Amygdala (tissue), 56 donors: ENCODE measurements at regions not wholly inside any gene's neighbourhood (a gene's known extent, or its start where the extent isn't known, plus 50 kb on each side); places are given as distances from the start of the nearest gene placed in this dataset.

Source experiments
- DNase-seq, 56 donors: peaks; one replicate each; lab custom pipeline; 2025; lab: John Stamatoyannopoulos, UW

DNA sequence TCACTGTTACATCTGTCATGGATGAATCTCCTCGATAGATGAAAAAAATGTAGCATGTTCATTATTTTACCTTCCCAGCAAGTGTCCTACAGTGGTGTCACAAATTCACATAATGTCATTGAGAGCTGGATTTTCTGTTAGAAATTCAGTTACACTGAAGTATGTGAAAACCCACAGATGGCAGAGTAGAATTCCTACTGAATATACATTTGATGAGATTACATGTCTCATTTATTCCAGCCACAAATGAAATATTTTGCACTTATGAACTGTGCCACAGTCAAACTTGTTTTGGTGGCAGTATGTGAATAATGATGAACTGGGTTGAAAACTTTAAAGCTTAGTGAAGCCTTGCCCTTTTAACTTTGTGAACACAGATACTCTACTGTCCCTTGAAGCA is 301.9 kb upstream of the DPYD start:
- DNase-seq = no peak

GRCh38 chr1:98221923-98222322 is 301.1 kb upstream of the DPYD start:
- DNase-seq = peak in 1 of 56 donors; percentile 5

DNA sequence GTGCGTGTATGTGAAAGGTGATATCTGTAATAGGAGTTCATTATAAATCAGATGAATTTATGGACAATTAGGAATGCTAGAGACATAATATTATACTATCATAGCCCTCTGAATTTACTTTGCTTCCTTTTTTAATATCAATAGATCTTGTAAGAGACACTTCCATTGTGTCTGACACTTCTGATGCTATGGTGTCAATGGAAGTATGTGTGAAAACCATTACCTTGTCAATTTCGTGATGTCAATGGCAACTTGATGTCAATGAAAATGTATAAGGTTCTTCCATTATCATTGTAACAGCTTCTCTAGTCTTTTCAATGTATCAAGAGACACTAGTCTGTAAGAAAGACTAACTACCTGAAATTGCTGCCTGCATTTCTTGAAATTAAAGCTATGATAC is 296.8 kb upstream of the DPYD start:
- no peak for DNase-seq

DNA sequence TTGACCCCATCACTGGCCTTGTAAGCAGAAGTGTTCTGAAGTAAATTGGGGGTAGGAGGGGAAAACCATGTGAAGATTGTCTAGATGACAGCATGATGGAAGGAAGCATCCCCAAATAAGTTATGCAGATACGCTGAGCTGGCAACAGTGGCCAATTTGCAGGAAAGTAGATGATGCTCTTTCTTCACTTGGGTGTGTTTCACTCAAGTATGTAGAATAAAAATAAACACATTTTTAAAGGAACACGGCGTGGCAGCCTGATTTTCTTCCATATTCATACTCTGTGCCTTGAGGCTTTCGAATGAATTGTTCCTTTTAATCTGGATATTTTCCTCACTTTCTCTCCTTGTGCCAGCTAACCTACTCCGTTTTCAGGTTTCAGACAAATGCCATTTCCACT is 295.5 kb upstream of the DPYD start:
- no peak for DNase-seq

GRCh38 chr1:98211271-98211845 is 290.5 kb upstream of the DPYD start:
- no peak for DNase-seq

DNA sequence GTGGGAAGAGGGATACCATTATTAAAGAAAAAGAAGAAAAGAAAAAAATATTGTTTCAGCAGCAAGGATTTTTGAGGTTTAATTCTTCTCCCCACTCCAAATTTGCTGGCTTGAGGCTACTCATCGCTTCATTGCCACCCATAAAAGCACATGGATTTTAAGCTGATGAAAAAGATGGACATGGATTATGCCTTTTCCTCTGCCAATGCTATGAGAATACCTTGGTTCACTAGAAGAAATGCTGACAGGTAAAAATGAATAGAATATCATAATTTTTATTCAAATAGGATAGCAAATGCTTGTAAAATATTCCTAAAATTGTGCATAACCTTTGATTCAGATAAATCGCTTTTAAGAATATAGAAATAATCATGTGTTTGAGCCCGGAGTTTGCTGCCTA is 289.7 kb upstream of the DPYD start:
- no peak for DNase-seq

DNA sequence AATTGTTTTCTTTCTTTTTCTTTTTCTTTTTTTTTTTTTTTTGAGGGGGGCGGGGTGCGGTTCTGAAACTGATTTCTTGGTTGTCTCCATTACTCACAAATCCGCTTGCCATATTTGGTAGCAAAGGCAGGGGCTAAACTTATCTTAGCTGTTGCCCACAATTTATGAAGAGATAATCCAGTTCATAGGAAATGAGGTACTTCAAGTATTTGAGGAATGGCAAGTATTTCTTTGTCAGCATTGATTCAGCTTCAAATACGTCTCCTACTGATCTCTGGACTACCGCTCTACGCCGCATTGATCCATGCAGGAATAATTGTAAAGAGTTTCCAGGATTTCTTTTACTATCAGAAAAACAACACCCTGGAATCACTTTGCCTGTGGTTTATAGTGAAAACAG is 289.2 kb upstream of the DPYD start:
- DNase-seq = no peak

- no peak for DNase-seq
Observed at GRCh38 chr1:98205291-98206017, 284.6 kb upstream of the DPYD start.

DNA sequence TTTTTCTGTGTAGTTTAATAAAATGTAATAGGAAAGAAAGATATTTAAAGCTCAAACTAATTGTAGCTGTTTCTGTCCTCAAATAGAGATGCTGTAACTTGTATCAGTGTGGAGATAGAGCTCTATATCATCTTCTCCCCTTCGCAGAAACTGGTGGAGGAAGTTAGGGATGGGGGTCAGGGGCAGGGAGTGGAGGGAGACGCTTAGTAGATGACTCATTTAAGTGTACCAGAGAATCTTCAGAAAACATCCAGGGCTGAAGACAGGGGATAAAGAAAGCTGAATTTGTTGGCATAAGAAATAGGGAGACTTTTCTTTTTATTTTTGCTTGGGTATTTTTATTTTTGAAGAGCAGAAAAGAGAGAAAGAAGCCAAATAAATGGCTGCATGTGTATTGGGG is 282.6 kb upstream of the DPYD start:
- no peak for DNase-seq

DNA sequence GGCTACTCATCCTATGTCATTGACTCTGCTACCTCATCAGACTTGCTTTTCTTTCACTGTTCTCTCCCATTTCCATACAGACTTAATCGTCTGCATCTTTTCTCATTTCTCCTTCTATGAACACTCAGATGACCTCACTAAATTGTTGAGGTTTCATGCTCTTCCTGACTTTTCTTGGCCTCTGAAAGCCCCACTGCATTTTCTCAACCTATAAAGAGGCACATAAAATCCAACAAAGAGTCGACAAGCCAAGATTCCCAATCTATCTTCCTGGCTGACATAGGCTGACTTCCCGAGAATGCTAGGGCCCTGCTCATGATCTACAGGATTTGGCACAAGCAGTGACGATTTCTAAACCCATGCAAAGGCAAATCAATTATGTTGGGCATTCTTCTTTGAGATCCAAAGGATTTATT is 280.8 kb upstream of the DPYD start:
- no peak for DNase-seq

DNA sequence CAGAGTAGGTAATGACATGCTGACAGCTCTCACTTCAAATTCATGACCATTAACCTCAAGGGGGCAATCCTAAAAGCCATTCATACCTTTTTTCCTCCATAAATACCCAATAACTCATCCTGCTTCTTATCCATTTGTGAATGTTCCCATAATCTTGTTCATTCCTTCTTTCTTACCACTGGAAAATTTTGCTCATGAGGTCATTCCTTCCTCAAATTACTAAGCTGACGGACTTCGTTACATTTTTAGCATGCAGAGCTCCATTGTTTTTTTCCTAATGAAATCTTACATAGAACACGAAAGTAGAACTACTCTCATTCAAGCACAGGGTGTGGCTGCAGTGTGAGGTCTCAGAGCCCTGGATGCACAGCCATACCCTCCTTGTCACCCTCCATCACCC is 276.5 kb upstream of the DPYD start:
- DNase-seq = no peak

GRCh38 chr1:98196012-98196411 is 275.2 kb upstream of the DPYD start:
- no peak for DNase-seq

DNA sequence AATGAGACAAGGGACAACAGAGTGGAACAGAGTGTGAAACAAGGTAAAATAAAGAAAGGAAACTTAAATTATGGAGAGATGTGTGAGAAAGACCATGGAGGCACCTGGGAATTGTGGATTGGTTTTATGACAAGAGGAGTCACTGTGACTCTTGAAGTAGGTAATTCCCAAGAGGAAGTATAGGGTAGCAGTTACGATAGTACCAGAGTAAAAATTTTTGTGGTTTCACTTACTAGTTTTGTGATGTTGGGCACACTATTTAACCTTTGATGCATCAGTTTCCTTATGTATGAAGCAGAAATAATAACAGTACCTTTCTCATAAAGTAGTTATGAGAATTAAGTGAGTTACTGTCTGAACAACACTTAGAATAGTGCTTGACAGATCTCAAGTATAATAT is 267.9 kb upstream of the DPYD start:
- DNase-seq = no peak

DNA sequence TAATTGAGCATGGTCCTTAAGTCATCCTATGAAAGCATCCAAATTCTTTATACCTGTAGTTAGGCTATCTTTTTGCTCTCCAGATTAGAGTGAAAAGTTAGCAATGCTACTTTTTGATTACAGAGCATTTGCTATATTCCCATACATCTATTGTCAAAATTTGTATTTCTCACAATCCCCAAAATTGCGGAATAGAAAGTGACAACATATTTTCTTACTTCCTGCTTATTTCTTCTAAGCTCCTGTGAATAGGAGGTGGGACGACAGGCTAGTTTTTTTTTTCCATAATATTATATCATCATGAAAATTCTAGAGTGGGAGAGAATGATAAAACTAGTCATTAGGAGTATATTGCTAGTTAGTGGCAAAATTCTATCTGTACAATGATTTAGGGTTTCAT is 264.0 kb upstream of the DPYD start:
- DNase-seq = no peak

GRCh38 chr1:98181036-98181764 is 260.4 kb upstream of the DPYD start:
- no peak for DNase-seq

DNA sequence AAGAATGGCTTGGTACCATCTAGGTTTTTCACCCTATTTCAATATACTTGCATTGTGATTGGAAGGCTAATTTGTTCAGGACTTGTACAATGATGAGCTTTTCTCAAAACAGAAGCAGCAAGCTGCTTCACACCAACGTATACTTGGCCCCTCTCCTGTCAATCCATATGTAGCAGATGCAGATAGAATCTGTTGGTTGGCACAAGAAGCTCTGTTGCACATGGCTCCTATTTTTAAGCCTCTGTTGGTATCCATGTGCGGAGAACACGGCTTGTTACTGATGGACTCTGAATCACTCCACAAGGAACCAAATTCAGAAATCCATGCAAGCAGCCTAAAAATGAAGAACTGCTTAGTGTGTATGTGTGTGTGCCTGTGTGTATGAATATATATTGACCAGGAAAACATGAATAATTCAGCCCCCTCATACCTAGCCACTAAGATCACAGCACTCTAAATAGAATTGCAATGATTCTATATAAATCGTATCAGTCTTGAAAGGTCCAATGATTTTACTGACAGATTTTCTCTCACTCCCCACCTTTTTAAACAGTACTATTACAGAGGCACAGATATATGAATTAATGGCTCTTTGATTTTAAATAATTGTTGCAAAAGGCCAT is 258.4 kb upstream of the DPYD start:
- peak in 18 of 56 donors; percentile 0 to 64 (median 10) for DNase-seq

DNA sequence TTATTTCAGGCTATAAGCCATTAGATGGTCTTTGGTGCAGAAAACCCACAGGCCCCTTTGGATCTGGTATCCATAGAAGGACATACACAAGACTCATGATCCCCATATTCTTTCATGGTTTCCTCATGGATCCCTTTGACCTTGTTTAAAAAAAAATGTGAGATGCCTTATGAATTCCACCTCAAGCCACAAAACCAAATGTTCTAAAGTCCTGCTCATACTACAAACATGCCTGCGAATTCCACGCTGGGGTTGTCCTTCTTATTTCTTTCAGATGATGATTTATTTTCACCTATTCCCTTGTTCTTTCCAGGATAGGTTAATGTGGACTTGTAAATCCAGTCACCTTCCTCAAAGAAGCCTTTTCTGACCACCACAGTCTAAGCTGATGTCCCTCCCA is 256.9 kb upstream of the DPYD start:
- no peak for DNase-seq

DNA sequence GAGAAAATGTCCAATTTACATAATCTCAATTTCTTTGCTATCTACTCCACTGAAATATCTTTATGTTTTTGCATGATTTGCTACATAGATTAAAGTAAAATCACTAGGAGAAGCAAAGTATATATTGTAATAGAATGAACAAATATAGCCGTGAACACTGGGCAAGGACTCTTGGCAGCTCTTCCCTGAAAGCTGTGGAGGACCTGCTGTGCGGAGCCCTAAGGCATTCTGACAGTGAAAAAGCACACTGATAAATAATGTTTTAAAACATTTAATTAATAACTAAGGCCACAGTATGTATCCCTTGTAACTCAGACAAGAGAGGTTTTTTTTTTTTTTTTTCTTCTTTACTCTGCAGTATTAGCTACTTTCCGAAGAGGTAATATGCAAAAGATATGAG is 256.1 kb upstream of the DPYD start:
- DNase-seq = no peak

GRCh38 chr1:98176414-98176813 is 255.6 kb upstream of the DPYD start:
- no peak for DNase-seq

GRCh38 chr1:98172578-98172977 is 251.7 kb upstream of the DPYD start:
- DNase-seq = no peak

- no peak for DNase-seq
Observed at GRCh38 chr1:98172022-98172421, 251.2 kb upstream of the DPYD start.

GRCh38 chr1:98164509-98164908 is 243.7 kb upstream of the DPYD start:
- DNase-seq = no peak
